K562 (cell line): ENCODE measurements at regions not wholly inside any gene's neighbourhood (a gene's known extent, or its start where the extent isn't known, plus 50 kb on each side); places are given as distances from the start of the nearest gene placed in this dataset.

Source experiments
- ATAC-seq: fragments of 200-7000 bp; cut with Tn5 transposase; 3 replicates; pipeline ENCODE4 v1.9.1; 2020; ENCODE audit warnings: moderate library complexity
- BruUV-seq: library from RNA; stranded (reverse); fragments of 400-500 nt; replicated peaks from 2 replicates; lab custom pipeline; 2021; lab: Mats Ljungman, UMichigan
- CTCF ChIA-PET: fragments of 300-600 bp; formaldehyde crosslinking; extraction: SDS; loops from one replicate; lab custom pipeline; 2021; ENCODE audit warnings: low intra/inter-chr PET ratio; lab: Yijun Ruan, JAX
- POLR2A ChIA-PET: fragments of 300-600, 350-650 bp; sonication (Branson Sonifier 250); formaldehyde crosslinking; extraction: SDS; loops from one replicate; lab custom pipeline; 2021; ENCODE audit warnings: antibody characterized with exemption, inconsistent platforms; lab: Yijun Ruan, JAX
- DNase-seq, 4 experiments: peaks; one replicate each; pipeline versions ENCODE4 v3.0.0 to v3.0.0-alpha.2; 2011 to 2018; ENCODE audit warnings: low spot score in 3 of 4, mixed read lengths in 3 of 4; ENCODE audit errors: extremely low read depth in 1 of 4
- FAIRE-seq: peaks from 2 replicates; lab custom pipeline; 2011; peaks lifted over from hg19 to GRCh38; lab: Jason Lieb, UNC
- H2AFZ ChIP-seq: 2 replicates; pipeline ENCODE4 v1.6.0; 2011; ENCODE audit warnings: low read depth, low read length, control low read depth, inconsistent platforms
- H3K27ac ChIP-seq: fragments of 200-600 bp; 3 replicates; pipeline ENCODE4 v1.8.0; 2011; ENCODE audit warnings: low read depth, mild to moderate bottlenecking, control low read depth, inconsistent platforms, low read length, moderate library complexity, mixed read lengths; ENCODE audit errors: extremely low read depth
- H3K27me3 ChIP-seq, 2 experiments: fragments of 300-600 bp in 1 of 2; 2 replicates in 1 of 2; 3 replicates in 1 of 2; pipeline versions ENCODE4 v1.6.0 to v1.8.0; 2011; ENCODE audit warnings: inconsistent platforms in 2 of 2, low read length in 2 of 2, mild to moderate bottlenecking in 1 of 2, mixed read lengths in 1 of 2, moderate library complexity in 1 of 2; ENCODE audit not compliant: control insufficient read depth in 2 of 2, insufficient read depth in 2 of 2
- H3K36me3 ChIP-seq: fragments of 300-600 bp; 3 replicates; pipeline ENCODE4 v1.8.0; 2011; ENCODE audit warnings: mild to moderate bottlenecking, low read length, inconsistent platforms; ENCODE audit not compliant: control insufficient read depth, insufficient read depth
- H3K4me1 ChIP-seq, 2 experiments: fragments of 200-600 bp in 1 of 2; replicated peaks in 1 of 2; 2 replicates in 1 of 2; 3 replicates in 1 of 2; pipeline versions ENCODE4 v1.5.1 to v1.8.0; 2011; ENCODE audit warnings: inconsistent platforms in 2 of 2, low read length in 2 of 2, mild to moderate bottlenecking in 1 of 2, mixed read lengths in 1 of 2, moderate library complexity in 1 of 2; ENCODE audit not compliant: control insufficient read depth in 2 of 2, insufficient read depth in 2 of 2
- H3K4me2 ChIP-seq: 2 replicates; pipeline ENCODE4 v1.6.1; 2011; ENCODE audit warnings: low read length, control low read depth, inconsistent platforms, mixed read lengths; ENCODE audit not compliant: insufficient read depth
- H3K4me3 ChIP-seq: fragments of 200-600 bp; sonication (generic), shearing (Covaris generic); 2 replicates; pipeline ENCODE4 v1.5.1; 2016; ENCODE audit warnings: control low read depth, inconsistent platforms
- H3K79me2 ChIP-seq: fragments of 200-600 bp; 3 replicates; pipeline ENCODE4 v1.8.0; 2011; ENCODE audit warnings: low read length, inconsistent platforms; ENCODE audit not compliant: control insufficient read depth, insufficient read depth
- H3K9ac ChIP-seq, 2 experiments: 2 replicates each; pipeline versions ENCODE4 v1.6.0 to v1.6.1; 2011; ENCODE audit warnings: low read depth in 2 of 2, low read length in 2 of 2, control low read depth in 1 of 2, inconsistent platforms in 1 of 2, mild to moderate bottlenecking in 1 of 2, mixed read lengths in 1 of 2; ENCODE audit not compliant: insufficient read depth in 1 of 2
- H3K9me1 ChIP-seq: one replicate; pipeline ENCODE4 v1.6.0; 2011; ENCODE audit warnings: inconsistent platforms, mild to moderate bottlenecking, low read length, moderate library complexity; ENCODE audit not compliant: control insufficient read depth, insufficient read depth
- H3K9me3 ChIP-seq: replicated peaks from 2 replicates; pipeline ENCODE4 v1.5.1; 2011; ENCODE audit warnings: low read depth, low read length, inconsistent platforms; ENCODE audit not compliant: control insufficient read depth, insufficient read depth
- H4K20me1 ChIP-seq: replicated peaks from 2 replicates; pipeline ENCODE4 v1.6.1; 2011; ENCODE audit warnings: low read length, inconsistent platforms, mixed read lengths; ENCODE audit not compliant: control insufficient read depth, insufficient read depth
- KLF6 ChIP-seq: fragments of 250-450 bp; sonication (Bioruptor Pico); IDR thresholded peaks from 2 replicates; pipeline ENCODE4 v1.4.0; 2020; ENCODE audit warnings: mild to moderate bottlenecking, moderate library complexity, borderline replicate concordance
- MAFF ChIP-seq: IDR thresholded peaks from 2 replicates; pipeline ENCODE4 v1.6.1; 2012; ENCODE audit warnings: low read length, improper control_type of control experiment
- MCM7 ChIP-seq, 2 experiments: fragments of 450-650 bp; IDR thresholded peaks; 2 replicates each; pipeline ENCODE4 v1.6.1; 2016 to 2018
- NELFE ChIP-seq: IDR thresholded peaks from 2 replicates; pipeline ENCODE4 v1.6.1; 2011; ENCODE audit warnings: mild to moderate bottlenecking; ENCODE audit not compliant: insufficient read depth, insufficient read length
- NR2C1 ChIP-seq, 2 experiments: fragments of 450-650 bp; IDR thresholded peaks; 2 replicates each; pipeline ENCODE4 v1.6.1; 2017; ENCODE audit warnings: mild to moderate bottlenecking in 2 of 2, antibody characterized with exemption in 1 of 2, inconsistent platforms in 1 of 2, missing compliant biosample characterization in 1 of 2, missing genetic modification characterization in 1 of 2
- POLR3A ChIP-seq: IDR thresholded peaks from 2 replicates; pipeline ENCODE4 v1.6.1; 2011; ENCODE audit warnings: borderline replicate concordance, mild to moderate bottlenecking, moderate library complexity; ENCODE audit not compliant: insufficient read length, insufficient read depth; ENCODE audit errors: extremely low read depth
- SAP30 ChIP-seq: fragments of 200-600 bp; sonication (generic); IDR thresholded peaks from 2 replicates; pipeline ENCODE4 v1.6.1; 2012; ENCODE audit warnings: borderline replicate concordance, low read depth, mild to moderate bottlenecking, moderate library complexity, low read length, control low read depth, inconsistent platforms; ENCODE audit not compliant: insufficient read depth, poor library complexity, severe bottlenecking
- XRCC3 ChIP-seq: fragments of 450-650 bp; IDR thresholded peaks from 2 replicates; pipeline ENCODE4 v1.6.1; 2017; ENCODE audit warnings: mild to moderate bottlenecking, moderate library complexity
- ZBTB11 ChIP-seq, 3 experiments: fragments of 200-800 bp in 1 of 3; fragments of 250-450 bp in 1 of 3; fragments of 450-650 bp in 1 of 3; sonication (Bioruptor Pico) in 1 of 3; sonication (Bioruptor generic) in 1 of 3; formaldehyde crosslinking in 1 of 3; IDR thresholded peaks; 2 replicates each; pipeline versions ENCODE4 v1.6.1 to v1.8.0; 2016 to 2022; ENCODE audit warnings: mild to moderate bottlenecking in 2 of 3, missing genetic modification characterization in 2 of 3, missing compliant biosample characterization in 1 of 3, moderate library complexity in 1 of 3
- ZNF324 ChIP-seq: fragments of 250-450 bp; sonication (Bioruptor Pico); IDR thresholded peaks from 2 replicates; pipeline ENCODE4 v1.4.0; 2020; ENCODE audit warnings: mild to moderate bottlenecking
- ZNF561 ChIP-seq: fragments of 450-650 bp; formaldehyde crosslinking; conservative IDR thresholded peaks from 2 replicates; pipeline ENCODE4 v1.4.0; 2020; ENCODE audit warnings: mild to moderate bottlenecking, moderate library complexity
- WGBS: fragments of 100-300 bp; shearing (Covaris generic); methylation state at CpG from one replicate; pipeline ENCODE4 v1.1.6; 2016; ENCODE audit warnings: low coverage, mixed read lengths; ENCODE audit not compliant: insufficient coverage; ENCODE audit errors: missing lambda C conversion rate; 5-methylcytosine and 5-hydroxymethylcytosine counted together
- in situ Hi-C: fragments of 300-500 bp; cut with MboI; formaldehyde crosslinking; loops from 4 replicates; pipeline ENCODE4 v1.15.0; 2018; ENCODE audit warnings: inconsistent platforms, mixed read lengths
- intact Hi-C: fragments of 100-400 bp; cut with micrococcal nuclease; formaldehyde crosslinking; loops from 2 replicates; pipeline ENCODE4 v1.14.2; 2022
- TF ChIP-seq, protein P1 (sequence below), 2 experiments: IDR thresholded peaks in 1 of 2; conservative IDR thresholded peaks in 1 of 2; 2 replicates each; pipeline ENCODE4 v1.6.1; 2016; ENCODE audit warnings: low read depth in 2 of 2, mild to moderate bottlenecking in 1 of 2, missing compliant biosample characterization in 1 of 2, missing genetic modification characterization in 1 of 2, moderate library complexity in 1 of 2

GRCh38 chr20:48238781-48239180 lies 453.5 kb upstream of the SULF2 start:
- 5% methylated on average over 4 of the region's 4 CpGs for WGBS
- no peak for FAIRE-seq
- ChIA-PET POLR2A (no interaction called here), CTCF (no interaction called here)
- H3K4me3 ChIP-seq = no peak overlapping the region
- DNase-seq = no peak
- no peaks in the 10 kb centered on the region for H3K79me2 ChIP-seq
- ATAC-seq = no peak
- H3K9me3 ChIP-seq = no peaks in the 10 kb centered on the region
- BruUV-seq = no TSS peak
- no peaks in the 10 kb centered on the region for H3K4me1 ChIP-seq
- no peak overlapping the region for H3K9ac ChIP-seq
- in situ Hi-C loops (no loop called here), intact Hi-C loops (no loop called here)
- H3K9me1 ChIP-seq = no peaks in the 10 kb centered on the region
- TF ChIP-seq MCM7 (IDR thresholded peaks at IDR 0.05) (no peak), NR2C1 (IDR thresholded peaks at IDR 0.05) (no peak), NR2C1 (tag; IDR thresholded peaks at IDR 0.05) (no peak), ZBTB11 (CRISPR knock-in tag; IDR thresholded peaks at IDR 0.05) (no peak; a peak in 1 of 6 replicates), NELFE (no peak), SAP30 (no peak), XRCC3 (no peak), MAFF (no peak), ZNF561 (no peak), POLR3A (no peak), KLF6 (CRISPR knock-in tag) (no peak), ZNF324 (CRISPR knock-in tag) (no peak)
- TF ChIP-seq, protein P1, sequence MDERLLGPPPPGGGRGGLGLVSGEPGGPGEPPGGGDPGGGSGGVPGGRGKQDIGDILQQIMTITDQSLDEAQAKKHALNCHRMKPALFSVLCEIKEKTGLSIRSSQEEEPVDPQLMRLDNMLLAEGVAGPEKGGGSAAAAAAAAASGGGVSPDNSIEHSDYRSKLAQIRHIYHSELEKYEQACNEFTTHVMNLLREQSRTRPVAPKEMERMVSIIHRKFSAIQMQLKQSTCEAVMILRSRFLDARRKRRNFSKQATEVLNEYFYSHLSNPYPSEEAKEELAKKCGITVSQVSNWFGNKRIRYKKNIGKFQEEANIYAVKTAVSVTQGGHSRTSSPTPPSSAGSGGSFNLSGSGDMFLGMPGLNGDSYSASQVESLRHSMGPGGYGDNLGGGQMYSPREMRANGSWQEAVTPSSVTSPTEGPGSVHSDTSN (CRISPR knock-in tag; IDR thresholded peaks at IDR 0.05; ENCODE audit: low read depth) = no peak
- TF ChIP-seq, protein P1 (tag; conservative IDR thresholded peaks at IDR 0.05; ENCODE audit: low read depth) = no peak
- H3K27ac ChIP-seq = no peak overlapping the region
- peaks cover 3 to 4% of the 10 kb centered on the region in 2 experiments; a peak in 2 of 5 replicates for H3K27me3 ChIP-seq
- no peak overlapping the region for H3K4me2 ChIP-seq
- H4K20me1 ChIP-seq = no peaks in the 10 kb centered on the region
- no peaks in the 10 kb centered on the region for H3K36me3 ChIP-seq
- H2AFZ ChIP-seq = no peak overlapping the region
